SU-DHL-6 (cell line): ENCODE measurements at regions not wholly inside any gene's neighbourhood (a gene's known extent, or its start where the extent isn't known, plus 50 kb on each side); places are given as distances from the start of the nearest gene placed in this dataset.

Experiments
- H2AFZ ChIP-seq: fragments of 200-600 bp; sonication (generic); 2 replicates; pipeline ENCODE4 v1.6.1; 2014; ENCODE audit warnings: low read depth, mild to moderate bottlenecking, moderate library complexity, mixed read lengths, antibody characterized with exemption, low read length; ENCODE audit not compliant: severe bottlenecking
- H3F3A ChIP-seq: fragments of 200-600 bp; shearing (Covaris generic); 2 replicates; pipeline ENCODE4 v1.6.0; 2016; ENCODE audit warnings: antibody characterized with exemption, mild to moderate bottlenecking; ENCODE audit not compliant: insufficient read depth
- H3K27ac ChIP-seq: fragments of 200-600 bp; sonication (generic); 2 replicates; pipeline ENCODE4 v1.5.1; 2016; ENCODE audit warnings: low read depth, mild to moderate bottlenecking, low read length, moderate library complexity, mixed read lengths
- H3K27me3 ChIP-seq: fragments of 200-600 bp; sonication (generic), shearing (Covaris generic); 2 replicates; pipeline ENCODE4 v1.6.0; 2014; ENCODE audit warnings: mild to moderate bottlenecking, low read length
- H3K36me3 ChIP-seq: fragments of 200-600 bp; sonication (generic); 2 replicates; pipeline ENCODE4 v1.6.1; 2014; ENCODE audit warnings: mild to moderate bottlenecking, low read length, mixed read lengths
- H3K4me2 ChIP-seq: fragments of 300-600, 200-600 bp; shearing (Covaris generic), sonication (generic); 2 replicates; pipeline ENCODE4 v1.6.0; 2014; ENCODE audit warnings: low read length, low read depth, mild to moderate bottlenecking; ENCODE audit not compliant: poor library complexity, severe bottlenecking
- H3K4me3 ChIP-seq: fragments of 200-600 bp; sonication (generic); 2 replicates; pipeline ENCODE4 v1.5.1; 2014; ENCODE audit warnings: antibody characterized with exemption, low read length, mild to moderate bottlenecking, mixed read lengths; ENCODE audit not compliant: insufficient read depth, poor library complexity, severe bottlenecking
- H3K79me2 ChIP-seq: fragments of 200-600 bp; sonication (generic); 2 replicates; pipeline ENCODE4 v1.6.1; 2014; ENCODE audit warnings: mild to moderate bottlenecking, low read length, moderate library complexity; ENCODE audit not compliant: insufficient read depth
- H3K9ac ChIP-seq: fragments of 200-600 bp; sonication (generic); 2 replicates; pipeline ENCODE4 v1.7.0; 2014; ENCODE audit warnings: mild to moderate bottlenecking, low read length
- H3K9me2 ChIP-seq: fragments of 200-600 bp; sonication (generic); replicated peaks from 2 replicates; pipeline ENCODE4 v1.6.1; 2014; ENCODE audit warnings: low read length; ENCODE audit not compliant: insufficient read depth
- H3K9me3 ChIP-seq: fragments of 200-600 bp; sonication (generic); 2 replicates; pipeline ENCODE4 v1.6.1; 2014; ENCODE audit warnings: low read length, mixed read lengths; ENCODE audit not compliant: insufficient read depth
- H4K20me1 ChIP-seq: fragments of 200-600 bp; sonication (generic); 2 replicates; pipeline ENCODE4 v1.6.1; 2014; ENCODE audit warnings: low read depth, mild to moderate bottlenecking, antibody characterized with exemption, low read length, moderate library complexity, mixed read lengths
- EZH2phosphoT487 ChIP-seq: fragments of 200-600 bp; sonication (generic), shearing (Covaris generic); conservative IDR thresholded peaks from 2 replicates; pipeline ENCODE4 v1.6.1; 2018; ENCODE audit warnings: mild to moderate bottlenecking, antibody characterized with exemption, low read length, moderate library complexity, mixed read lengths
- TF ChIP-seq, protein P1 (sequence below): fragments of 200-600 bp; sonication (generic); IDR thresholded peaks from one replicate; pipeline ENCODE4 v1.5.1; 2017; ENCODE audit warnings: antibody characterized with exemption, mild to moderate bottlenecking, low read length, moderate library complexity; ENCODE audit not compliant: insufficient read depth, poor library complexity, severe bottlenecking

DNA sequence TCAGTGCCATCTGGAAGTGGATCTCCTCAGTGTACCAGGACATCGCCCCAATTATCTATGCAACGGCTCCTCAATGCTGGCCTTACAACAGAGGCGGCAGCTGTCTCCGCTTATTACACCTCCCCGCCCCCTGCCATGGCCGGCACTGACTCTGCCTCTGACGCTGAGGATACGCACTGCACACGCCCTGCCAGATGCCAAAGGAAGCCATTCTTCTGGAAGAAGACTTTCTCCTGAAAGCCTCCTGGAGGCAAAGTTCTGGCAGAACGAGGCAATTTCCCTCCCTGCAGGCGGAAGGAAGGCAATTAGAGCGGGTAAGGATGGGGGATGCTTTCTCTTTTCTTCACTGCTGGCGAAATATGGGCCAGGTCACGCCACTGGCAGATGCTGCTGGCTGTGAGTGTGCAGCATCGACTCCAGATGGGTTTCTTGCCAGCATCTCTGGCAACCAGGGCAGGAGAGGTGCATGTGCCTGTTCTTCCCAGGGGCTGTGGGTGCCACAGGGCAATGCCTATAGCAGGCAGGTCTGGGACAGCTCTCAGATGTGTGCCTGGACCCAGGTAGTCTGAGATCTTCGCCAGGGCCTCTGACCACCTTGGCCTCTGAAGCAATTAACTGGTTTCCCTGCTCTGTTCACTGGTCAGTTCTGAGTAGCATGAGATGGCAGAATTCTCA, 62.2 kb upstream of the MRPS22 start:
- H3K36me3 ChIP-seq: no peaks in the 10 kb centered on the region
- H3K27me3 ChIP-seq: no peaks in the 10 kb centered on the region
- no peak overlapping the region for H2AFZ ChIP-seq
- no peaks in the 10 kb centered on the region for H4K20me1 ChIP-seq
- no peak for TF ChIP-seq EZH2phosphoT487
- TF ChIP-seq, protein P1, sequence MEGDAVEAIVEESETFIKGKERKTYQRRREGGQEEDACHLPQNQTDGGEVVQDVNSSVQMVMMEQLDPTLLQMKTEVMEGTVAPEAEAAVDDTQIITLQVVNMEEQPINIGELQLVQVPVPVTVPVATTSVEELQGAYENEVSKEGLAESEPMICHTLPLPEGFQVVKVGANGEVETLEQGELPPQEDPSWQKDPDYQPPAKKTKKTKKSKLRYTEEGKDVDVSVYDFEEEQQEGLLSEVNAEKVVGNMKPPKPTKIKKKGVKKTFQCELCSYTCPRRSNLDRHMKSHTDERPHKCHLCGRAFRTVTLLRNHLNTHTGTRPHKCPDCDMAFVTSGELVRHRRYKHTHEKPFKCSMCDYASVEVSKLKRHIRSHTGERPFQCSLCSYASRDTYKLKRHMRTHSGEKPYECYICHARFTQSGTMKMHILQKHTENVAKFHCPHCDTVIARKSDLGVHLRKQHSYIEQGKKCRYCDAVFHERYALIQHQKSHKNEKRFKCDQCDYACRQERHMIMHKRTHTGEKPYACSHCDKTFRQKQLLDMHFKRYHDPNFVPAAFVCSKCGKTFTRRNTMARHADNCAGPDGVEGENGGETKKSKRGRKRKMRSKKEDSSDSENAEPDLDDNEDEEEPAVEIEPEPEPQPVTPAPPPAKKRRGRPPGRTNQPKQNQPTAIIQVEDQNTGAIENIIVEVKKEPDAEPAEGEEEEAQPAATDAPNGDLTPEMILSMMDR: no peak
- no peak overlapping the region for H3K27ac ChIP-seq
- H3F3A ChIP-seq: no peaks in the 10 kb centered on the region
- H3K4me3 ChIP-seq: no peak overlapping the region
- no peak overlapping the region for H3K4me2 ChIP-seq
- H3K9ac ChIP-seq: no peak overlapping the region
- no peaks in the 10 kb centered on the region for H3K9me2 ChIP-seq
- H3K79me2 ChIP-seq: no peaks in the 10 kb centered on the region
- 0 out of 2 replicates have a peak, but pooled peaks cover 3% of the 10 kb centered on the region for H3K9me3 ChIP-seq

GRCh38 chr3:139283301-139283700, 60.5 kb upstream of the MRPS22 start:
- Histone ChIP-seq H2AFZ (no peak overlapping the region), H3F3A (no peaks in the 10 kb centered on the region), H4K20me1 (no peaks in the 10 kb centered on the region), H3K79me2 (no peaks in the 10 kb centered on the region), H3K27ac (no peak overlapping the region), H3K9me2 (no peaks in the 10 kb centered on the region), H3K4me2 (no peak overlapping the region), H3K9ac (no peak overlapping the region), H3K36me3 (no peaks in the 10 kb centered on the region), H3K4me3 (no peak overlapping the region), H3K9me3 (no peaks in the 10 kb centered on the region), H3K27me3 (no peaks in the 10 kb centered on the region)
- TF ChIP-seq, protein P1: no peak
- TF ChIP-seq EZH2phosphoT487: no peak

- no peak for TF ChIP-seq EZH2phosphoT487
- TF ChIP-seq, protein P1: no peak
- Histone ChIP-seq H3K4me2 (no peak overlapping the region), H3F3A (no peaks in the 10 kb centered on the region), H3K27me3 (no peaks in the 10 kb centered on the region), H3K79me2 (no peaks in the 10 kb centered on the region), H3K27ac (no peak overlapping the region), H3K4me3 (no peak overlapping the region), H3K9me3 (no peaks in the 10 kb centered on the region), H3K9ac (no peak overlapping the region), H4K20me1 (no peaks in the 10 kb centered on the region), H3K36me3 (no peaks in the 10 kb centered on the region), H3K9me2 (no peaks in the 10 kb centered on the region), H2AFZ (no peak overlapping the region)
Measured at GRCh38 chr3:139284221-139284620, 59.6 kb upstream of the MRPS22 start.
